Trophoblast cell (in vitro differentiated cells and primary cell): ENCODE measurements at regions not wholly inside any gene's neighbourhood (a gene's known extent, or its start where the extent isn't known, plus 50 kb on each side); places are given as distances from the start of the nearest gene placed in this dataset.
A peak's percentile ranks its signal among the peaks of the same experiment; 100 is the strongest.

ENCODE experiments used
- DNase-seq, 2 donors: peaks; one replicate each; pipeline ENCODE4 v3.0.0-alpha.2; 2016
- H2AFZ ChIP-seq: 2 replicates; pipeline ENCODE4 v1.6.1; 2013; ENCODE audit warnings: low read length, moderate library complexity, mild to moderate bottlenecking; ENCODE audit not compliant: insufficient read depth, poor library complexity
- H2AK5ac ChIP-seq: 2 replicates; pipeline ENCODE4 v1.6.1; 2013; ENCODE audit warnings: mild to moderate bottlenecking, low read length
- H2BK120ac ChIP-seq: 2 replicates; pipeline ENCODE4 v1.6.1; 2013; ENCODE audit warnings: low read length, mild to moderate bottlenecking, moderate library complexity; ENCODE audit not compliant: insufficient read depth, poor library complexity
- H2BK12ac ChIP-seq: 2 replicates; pipeline ENCODE4 v1.6.1; 2013; ENCODE audit warnings: mild to moderate bottlenecking, low read length, moderate library complexity
- H2BK5ac ChIP-seq: 2 replicates; pipeline ENCODE4 v1.6.1; 2013; ENCODE audit warnings: low read length, low read depth, moderate library complexity, mild to moderate bottlenecking; ENCODE audit not compliant: poor library complexity
- H3K14ac ChIP-seq: 2 replicates; pipeline ENCODE4 v1.6.1; 2013; ENCODE audit warnings: mild to moderate bottlenecking, low read length
- H3K18ac ChIP-seq: 2 replicates; pipeline ENCODE4 v1.6.1; 2013; ENCODE audit warnings: mild to moderate bottlenecking, low read length
- H3K23ac ChIP-seq: 2 replicates; pipeline ENCODE4 v1.6.1; 2013; ENCODE audit warnings: low read length
- H3K27ac ChIP-seq: 2 replicates; pipeline ENCODE4 v1.5.1; 2013; ENCODE audit warnings: low read depth, mild to moderate bottlenecking, inconsistent platforms, low read length, moderate library complexity
- H3K27me3 ChIP-seq: 2 replicates; pipeline ENCODE4 v1.6.1; 2013; ENCODE audit warnings: inconsistent platforms, mild to moderate bottlenecking, low read length, moderate library complexity; ENCODE audit not compliant: insufficient read depth
- H3K36me3 ChIP-seq, 2 experiments: 1 replicate in 1 of 2; 2 replicates in 1 of 2; pipeline ENCODE4 v1.6.1; 2013; ENCODE audit warnings: low read length in 2 of 2, mild to moderate bottlenecking in 2 of 2, moderate library complexity in 1 of 2; ENCODE audit not compliant: insufficient read depth in 2 of 2, control insufficient read depth in 1 of 2
- H3K4ac ChIP-seq: 2 replicates; pipeline ENCODE4 v1.6.1; 2013; ENCODE audit warnings: low read depth, mild to moderate bottlenecking, low read length, moderate library complexity
- H3K4me1 ChIP-seq, 2 experiments: 1 replicate in 1 of 2; 2 replicates in 1 of 2; pipeline ENCODE4 v1.6.1; 2013; ENCODE audit warnings: low read length in 2 of 2, mild to moderate bottlenecking in 2 of 2, moderate library complexity in 1 of 2; ENCODE audit not compliant: insufficient read depth in 2 of 2, control insufficient read depth in 1 of 2
- H3K4me2 ChIP-seq: 2 replicates; pipeline ENCODE4 v1.6.1; 2013; ENCODE audit warnings: inconsistent platforms, mild to moderate bottlenecking, low read length, moderate library complexity
- H3K4me3 ChIP-seq: 2 replicates; pipeline ENCODE4 v1.5.1; 2013; ENCODE audit warnings: mild to moderate bottlenecking, low read depth, low read length, inconsistent platforms
- H3K79me1 ChIP-seq: one replicate; pipeline ENCODE4 v1.6.1; 2013; ENCODE audit warnings: low read length
- H3K79me2 ChIP-seq: 2 replicates; pipeline ENCODE4 v1.6.1; 2013; ENCODE audit warnings: low read length, mild to moderate bottlenecking; ENCODE audit not compliant: control insufficient read depth, insufficient read depth, poor library complexity
- H3K9ac ChIP-seq: 2 replicates; pipeline ENCODE4 v1.6.1; 2013; ENCODE audit warnings: mild to moderate bottlenecking, low read length
- H3K9me3 ChIP-seq: 2 replicates; pipeline ENCODE4 v1.6.1; 2013; ENCODE audit warnings: low read depth, mild to moderate bottlenecking, control low read depth, inconsistent platforms, low read length; ENCODE audit not compliant: insufficient read depth
- H4K12ac ChIP-seq: 2 replicates; pipeline ENCODE4 v1.6.1; 2013; ENCODE audit warnings: low read depth, mild to moderate bottlenecking, low read length, moderate library complexity
- H4K8ac ChIP-seq: 2 replicates; pipeline ENCODE4 v1.6.1; 2013; ENCODE audit warnings: low read depth, mild to moderate bottlenecking, low read length, moderate library complexity
- H4K91ac ChIP-seq: one replicate; pipeline ENCODE4 v1.6.1; 2013; ENCODE audit warnings: low read depth, mild to moderate bottlenecking, low read length, moderate library complexity
- WGBS: extraction: QIAGEN DNeasy Blood & Tissue Kit; methylation state at CpG from one replicate; pipeline ENCODE4 v1.1.7; 2013; ENCODE audit warnings: missing lambda C conversion rate; ENCODE audit not compliant: insufficient read length, insufficient coverage; ENCODE audit errors: extremely low coverage; 5-methylcytosine and 5-hydroxymethylcytosine counted together

DNA sequence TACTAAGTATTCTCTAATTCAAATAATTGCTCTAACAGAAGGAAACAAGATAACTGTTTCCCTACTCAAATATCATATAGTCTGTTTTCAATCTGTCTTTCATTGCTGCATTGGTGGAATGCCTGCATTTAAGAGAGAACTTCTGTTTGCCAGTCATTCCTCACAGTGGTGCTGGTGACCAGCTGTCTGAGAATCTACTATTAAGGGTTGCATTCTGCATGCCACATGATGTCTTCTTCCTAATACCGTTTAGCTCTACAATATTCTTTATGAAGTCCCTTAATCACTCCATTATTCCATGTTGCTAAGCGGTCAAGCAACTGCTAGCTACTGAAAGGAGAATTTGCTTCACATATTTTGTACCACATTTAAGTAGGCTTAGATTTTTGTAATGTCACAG lies 167.1 kb upstream of the CENPE start:
- Histone ChIP-seq H3K9me3 (peaks cover 2% of the 10 kb centered on the region), H3K4me1 (peaks cover 0 to 4% of the 10 kb centered on the region in 2 experiments), H4K12ac (no peak overlapping the region), H3K27me3 (no peaks in the 10 kb centered on the region), H3K23ac (no peak overlapping the region), H3K79me2 (no peaks in the 10 kb centered on the region), H3K36me3 (peaks cover 0 to 2% of the 10 kb centered on the region in 2 experiments), H3K18ac (no peak overlapping the region), H3K4me2 (no peak overlapping the region), H3K14ac (no peak overlapping the region), H4K8ac (no peak overlapping the region), H2BK5ac (no peak overlapping the region), H4K91ac (no peak overlapping the region), H2AK5ac (no peak overlapping the region), H2AFZ (no peak overlapping the region), H3K4ac (no peak overlapping the region), H3K4me3 (no peak overlapping the region), H3K79me1 (no peaks in the 10 kb centered on the region), H2BK12ac (no peak overlapping the region), H3K9ac (no peak overlapping the region), H3K27ac (no peak overlapping the region), H2BK120ac (no peak overlapping the region)
- WGBS = no CpG with 5 or more reads among the region's 2 CpGs
- peak; percentile 18 to 28 for DNase-seq

DNA sequence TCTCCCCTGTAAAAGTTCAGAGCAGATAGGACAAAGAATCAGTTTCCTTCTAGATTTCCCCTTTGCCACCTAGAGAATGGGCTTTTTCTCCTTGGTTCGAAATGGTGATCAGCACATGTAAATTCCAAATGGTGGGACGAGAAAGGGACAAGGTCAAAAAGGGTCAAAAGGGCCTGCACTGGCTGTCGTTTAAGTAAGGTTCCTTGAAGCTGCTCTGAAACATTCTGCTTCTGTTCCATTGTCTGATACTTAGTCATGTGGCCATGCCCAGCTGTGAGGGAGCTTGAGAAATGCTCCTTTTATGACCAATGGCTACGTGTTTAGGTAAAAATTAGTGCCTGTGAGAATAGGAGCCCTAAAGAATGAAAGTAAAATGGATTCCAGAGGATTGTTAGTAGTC lies 165.9 kb upstream of the CENPE start:
- DNase-seq = peak in 1 of 2 donors; percentile 6
- no peak overlapping the region for H3K4me2 ChIP-seq
- H4K8ac ChIP-seq = no peak overlapping the region
- no peak overlapping the region for H3K4me3 ChIP-seq
- H3K4ac ChIP-seq = no peak overlapping the region
- H3K27me3 ChIP-seq = no peaks in the 10 kb centered on the region
- H2AFZ ChIP-seq = no peak overlapping the region
- no CpG with 5 or more reads among the region's 4 CpGs for WGBS
- no peak overlapping the region for H2AK5ac ChIP-seq
- no peak overlapping the region for H2BK5ac ChIP-seq
- no peaks in the 10 kb centered on the region for H3K79me2 ChIP-seq
- no peak overlapping the region for H3K18ac ChIP-seq
- H3K9me3 ChIP-seq = peaks cover 7% of the 10 kb centered on the region
- H3K79me1 ChIP-seq = no peaks in the 10 kb centered on the region
- no peak overlapping the region for H4K12ac ChIP-seq
- no peak overlapping the region for H2BK120ac ChIP-seq
- no peak overlapping the region for H3K27ac ChIP-seq
- no peak overlapping the region for H3K14ac ChIP-seq
- H3K4me1 ChIP-seq = peaks cover 0 to 4% of the 10 kb centered on the region in 2 experiments
- H3K23ac ChIP-seq = no peak overlapping the region
- no peak overlapping the region for H2BK12ac ChIP-seq
- H3K9ac ChIP-seq = no peak overlapping the region
- H3K36me3 ChIP-seq = peaks cover 0 to 3% of the 10 kb centered on the region in 2 experiments
- no peak overlapping the region for H4K91ac ChIP-seq

DNA sequence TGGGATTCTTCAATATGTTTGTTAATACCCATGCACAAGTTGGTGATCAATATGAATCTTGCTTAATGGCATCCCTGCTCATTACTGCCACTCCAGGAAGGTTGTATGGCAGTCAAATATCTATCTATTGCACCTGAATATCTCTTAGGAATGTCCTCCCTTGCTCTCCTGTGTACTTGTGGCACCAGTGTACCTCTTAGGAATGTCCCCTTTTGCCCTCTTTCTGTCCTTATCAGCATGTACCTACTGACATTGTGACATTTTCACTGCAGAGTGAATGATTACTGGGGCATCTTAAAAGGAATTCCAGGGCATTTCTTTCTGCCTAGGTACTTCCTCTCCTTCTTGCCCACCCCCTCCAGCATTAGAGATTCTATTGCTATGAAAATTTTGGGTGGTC lies 163.8 kb upstream of the CENPE start:
- H4K12ac ChIP-seq = no peak overlapping the region
- no peak overlapping the region for H3K4me2 ChIP-seq
- no peak overlapping the region for H3K23ac ChIP-seq
- H3K27ac ChIP-seq = peak overlapping the region; percentile 47
- no peak overlapping the region for H2BK5ac ChIP-seq
- H3K4me1 ChIP-seq = peaks cover 0 to 4% of the 10 kb centered on the region in 2 experiments
- no peak overlapping the region for H2BK12ac ChIP-seq
- no peak overlapping the region for H3K18ac ChIP-seq
- no peak overlapping the region for H2AFZ ChIP-seq
- no peak overlapping the region for H4K8ac ChIP-seq
- H3K9me3 ChIP-seq = peaks cover 9% of the 10 kb centered on the region
- no peak for DNase-seq
- H3K4me3 ChIP-seq = no peak overlapping the region
- no peak overlapping the region for H3K9ac ChIP-seq
- H3K79me1 ChIP-seq = no peaks in the 10 kb centered on the region
- H3K4ac ChIP-seq = no peak overlapping the region
- no peak overlapping the region for H4K91ac ChIP-seq
- H3K27me3 ChIP-seq = no peaks in the 10 kb centered on the region
- H2BK120ac ChIP-seq = no peak overlapping the region
- H3K36me3 ChIP-seq = peaks cover 0 to 3% of the 10 kb centered on the region in 2 experiments
- no peaks in the 10 kb centered on the region for H3K79me2 ChIP-seq
- H2AK5ac ChIP-seq = no peak overlapping the region
- no peak overlapping the region for H3K14ac ChIP-seq

DNA sequence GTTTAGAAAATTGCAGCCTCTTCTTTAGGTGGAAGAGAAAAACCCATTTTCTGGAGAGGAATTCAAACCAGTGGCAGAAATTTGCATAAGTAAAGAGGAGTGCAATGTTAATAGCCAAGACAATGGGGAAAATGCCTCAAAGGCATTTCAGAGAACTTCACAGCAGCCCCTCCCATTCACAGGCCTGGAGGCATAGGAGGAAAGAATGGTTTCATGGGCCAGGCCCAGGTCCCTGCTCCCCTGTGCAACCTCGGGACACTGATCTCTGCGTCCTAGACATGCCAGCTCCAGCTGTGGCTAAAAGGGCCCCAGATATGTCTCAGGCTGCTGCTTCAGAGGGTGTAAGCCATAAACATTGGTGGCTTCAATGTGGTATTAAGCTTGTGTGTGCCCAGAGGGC lies 161.8 kb upstream of the CENPE start:
- Histone ChIP-seq H4K12ac (no peak overlapping the region), H3K14ac (no peak overlapping the region), H2BK5ac (no peak overlapping the region), H4K8ac (no peak overlapping the region), H2BK12ac (no peak overlapping the region), H3K27me3 (no peaks in the 10 kb centered on the region), H3K27ac (no peak overlapping the region), H3K23ac (no peak overlapping the region), H3K18ac (no peak overlapping the region), H3K9me3 (peaks cover 9% of the 10 kb centered on the region), H3K9ac (no peak overlapping the region), H2AK5ac (no peak overlapping the region), H3K36me3 (peaks cover 0 to 3% of the 10 kb centered on the region in 2 experiments), H3K79me2 (no peaks in the 10 kb centered on the region), H4K91ac (no peak overlapping the region), H3K79me1 (no peaks in the 10 kb centered on the region), H2AFZ (no peak overlapping the region), H2BK120ac (no peak overlapping the region), H3K4ac (no peak overlapping the region), H3K4me3 (no peak overlapping the region), H3K4me2 (no peak overlapping the region), H3K4me1 (peaks cover 0 to 4% of the 10 kb centered on the region in 2 experiments)
- DNase-seq = no peak
- WGBS = no CpG with 5 or more reads among the region's 2 CpGs
